ENCODE measurements at regions not wholly inside any gene's neighbourhood (a gene's known extent, or its start where the extent isn't known, plus 50 kb on each side); places are given as distances from the start of the nearest gene placed in this dataset.

DNA sequence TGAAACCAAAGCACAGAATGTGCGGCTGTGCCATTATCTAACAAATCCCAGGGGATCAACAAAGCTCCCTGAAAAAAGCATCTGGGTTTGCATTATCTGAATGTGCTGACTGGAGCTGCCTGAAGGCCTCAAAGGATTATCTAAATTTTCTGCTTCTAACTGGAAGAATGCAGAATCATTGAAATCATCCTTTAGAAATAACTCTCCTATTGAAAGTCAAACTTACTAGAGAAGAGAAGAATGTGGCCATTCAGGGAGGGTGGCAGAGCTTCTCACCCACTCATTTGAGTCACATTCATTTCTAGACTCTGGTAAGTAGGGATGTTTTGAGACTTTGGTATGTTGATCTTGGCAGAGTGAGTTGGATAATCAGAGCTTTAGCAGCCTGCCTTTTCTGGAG, 220.6 kb upstream of the RGS6 start:
- TF ChIP-seq, protein P1, sequence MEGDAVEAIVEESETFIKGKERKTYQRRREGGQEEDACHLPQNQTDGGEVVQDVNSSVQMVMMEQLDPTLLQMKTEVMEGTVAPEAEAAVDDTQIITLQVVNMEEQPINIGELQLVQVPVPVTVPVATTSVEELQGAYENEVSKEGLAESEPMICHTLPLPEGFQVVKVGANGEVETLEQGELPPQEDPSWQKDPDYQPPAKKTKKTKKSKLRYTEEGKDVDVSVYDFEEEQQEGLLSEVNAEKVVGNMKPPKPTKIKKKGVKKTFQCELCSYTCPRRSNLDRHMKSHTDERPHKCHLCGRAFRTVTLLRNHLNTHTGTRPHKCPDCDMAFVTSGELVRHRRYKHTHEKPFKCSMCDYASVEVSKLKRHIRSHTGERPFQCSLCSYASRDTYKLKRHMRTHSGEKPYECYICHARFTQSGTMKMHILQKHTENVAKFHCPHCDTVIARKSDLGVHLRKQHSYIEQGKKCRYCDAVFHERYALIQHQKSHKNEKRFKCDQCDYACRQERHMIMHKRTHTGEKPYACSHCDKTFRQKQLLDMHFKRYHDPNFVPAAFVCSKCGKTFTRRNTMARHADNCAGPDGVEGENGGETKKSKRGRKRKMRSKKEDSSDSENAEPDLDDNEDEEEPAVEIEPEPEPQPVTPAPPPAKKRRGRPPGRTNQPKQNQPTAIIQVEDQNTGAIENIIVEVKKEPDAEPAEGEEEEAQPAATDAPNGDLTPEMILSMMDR (conservative IDR thresholded peaks at IDR 0.05; ENCODE audit: control insufficient read depth, insufficient read depth, low read depth, low read length), result no peak
- no peak overlapping the region for H3K4me3 ChIP-seq (ENCODE audit: control insufficient read depth, low read depth, low read length)
- peak; percentile 94 for DNase-seq (ENCODE audit: low read depth)

DNA sequence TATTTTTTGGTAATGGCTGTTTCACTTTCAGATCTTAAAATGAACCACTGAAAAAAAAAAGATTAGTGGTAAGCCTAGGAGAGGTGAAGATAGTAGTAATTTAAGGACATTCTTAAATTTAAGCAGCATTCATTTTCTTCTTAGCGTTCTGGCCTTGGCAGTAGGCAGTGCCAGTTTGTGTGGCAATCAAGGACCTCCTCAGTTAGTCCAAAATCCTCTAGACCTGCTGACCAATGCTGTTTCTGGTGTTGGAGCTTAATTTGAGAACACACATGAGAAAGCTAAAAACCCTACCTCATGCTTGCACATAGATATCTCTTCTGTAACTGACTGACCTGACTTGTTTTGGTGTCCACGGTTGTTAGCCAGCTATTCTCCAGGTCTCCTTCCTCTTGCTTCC, 219.8 kb upstream of the RGS6 start:
- no peak for DNase-seq (ENCODE audit: low read depth)
- no peak overlapping the region for H3K4me3 ChIP-seq (ENCODE audit: control insufficient read depth, low read depth, low read length)
- TF ChIP-seq, protein P1 (conservative IDR thresholded peaks at IDR 0.05; ENCODE audit: control insufficient read depth, insufficient read depth, low read depth, low read length), result no peak

- TF ChIP-seq, protein P1 (conservative IDR thresholded peaks at IDR 0.05; ENCODE audit: control insufficient read depth, insufficient read depth, low read depth, low read length), result no peak
- DNase-seq (ENCODE audit: low read depth), result peak; percentile 60
- H3K4me3 ChIP-seq (ENCODE audit: control insufficient read depth, low read depth, low read length), result no peak overlapping the region
Measured at GRCh38 chr14:71713016-71713415, 219.2 kb upstream of the RGS6 start.

DNA sequence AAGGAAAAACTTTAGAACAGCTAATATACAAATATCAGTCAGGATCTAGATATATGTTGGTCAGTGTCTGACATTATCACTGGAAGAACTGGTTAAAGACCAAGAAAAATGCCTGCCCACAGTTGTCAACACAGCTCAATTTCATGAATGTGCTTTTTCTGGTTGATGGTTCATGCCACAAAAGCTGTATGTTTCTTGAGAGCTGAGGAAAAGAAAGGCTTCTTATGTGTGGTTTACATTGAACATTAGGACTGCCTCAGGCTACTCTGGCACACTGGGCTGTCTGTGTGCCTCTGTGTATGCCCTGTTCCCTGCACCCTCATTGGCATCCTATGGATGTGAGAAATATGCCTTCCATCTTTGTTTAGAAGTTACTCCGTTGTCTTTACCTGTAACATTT, 218.8 kb upstream of the RGS6 start:
- DNase-seq (ENCODE audit: low read depth), result no peak
- H3K4me3 ChIP-seq (ENCODE audit: control insufficient read depth, low read depth, low read length), result no peak overlapping the region
- TF ChIP-seq, protein P1 (conservative IDR thresholded peaks at IDR 0.05; ENCODE audit: control insufficient read depth, insufficient read depth, low read depth, low read length), result no peak

DNA sequence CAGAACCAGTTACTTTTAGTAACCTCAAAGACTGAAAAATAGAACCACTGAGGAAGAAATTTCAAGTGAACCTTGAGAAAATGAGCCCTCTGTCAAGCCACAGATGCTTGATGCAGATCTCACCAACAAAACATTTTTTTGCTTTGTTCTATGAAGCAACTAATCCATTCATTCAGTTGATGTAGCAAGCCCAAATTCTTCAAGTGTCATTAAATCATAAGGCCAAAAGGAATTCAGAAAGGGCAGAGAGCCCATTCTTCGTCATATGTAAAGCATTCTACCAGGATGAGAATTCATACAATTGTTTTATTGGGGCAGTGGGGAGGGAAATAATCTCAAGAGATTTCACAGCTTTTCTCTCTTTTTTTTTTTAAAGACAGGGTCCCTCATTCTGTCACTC, 218.0 kb upstream of the RGS6 start:
- peak; percentile 91 for DNase-seq (ENCODE audit: low read depth)

GRCh38 chr14:71716041-71716772, 216.0 kb upstream of the RGS6 start:
- H3K4me3 ChIP-seq (ENCODE audit: control insufficient read depth, low read depth, low read length), result no peak overlapping the region
- DNase-seq (ENCODE audit: low read depth), result peak; percentile 81
- TF ChIP-seq, protein P1 (conservative IDR thresholded peaks at IDR 0.05; ENCODE audit: control insufficient read depth, insufficient read depth, low read depth, low read length), result no peak

More for the DNA sequence above, 218.0 kb upstream of the RGS6 start:
- TF ChIP-seq, protein P1 (conservative IDR thresholded peaks at IDR 0.05; ENCODE audit: control insufficient read depth, insufficient read depth, low read depth, low read length), result no peak
- H3K4me3 ChIP-seq (ENCODE audit: control insufficient read depth, low read depth, low read length), result no peak overlapping the region

Data from fibroblast of mammary gland (primary cell).